ENCODE measurements at regions not wholly inside any gene's neighbourhood (a gene's known extent, or its start where the extent isn't known, plus 50 kb on each side); places are given as distances from the start of the nearest gene placed in this dataset.

DNA sequence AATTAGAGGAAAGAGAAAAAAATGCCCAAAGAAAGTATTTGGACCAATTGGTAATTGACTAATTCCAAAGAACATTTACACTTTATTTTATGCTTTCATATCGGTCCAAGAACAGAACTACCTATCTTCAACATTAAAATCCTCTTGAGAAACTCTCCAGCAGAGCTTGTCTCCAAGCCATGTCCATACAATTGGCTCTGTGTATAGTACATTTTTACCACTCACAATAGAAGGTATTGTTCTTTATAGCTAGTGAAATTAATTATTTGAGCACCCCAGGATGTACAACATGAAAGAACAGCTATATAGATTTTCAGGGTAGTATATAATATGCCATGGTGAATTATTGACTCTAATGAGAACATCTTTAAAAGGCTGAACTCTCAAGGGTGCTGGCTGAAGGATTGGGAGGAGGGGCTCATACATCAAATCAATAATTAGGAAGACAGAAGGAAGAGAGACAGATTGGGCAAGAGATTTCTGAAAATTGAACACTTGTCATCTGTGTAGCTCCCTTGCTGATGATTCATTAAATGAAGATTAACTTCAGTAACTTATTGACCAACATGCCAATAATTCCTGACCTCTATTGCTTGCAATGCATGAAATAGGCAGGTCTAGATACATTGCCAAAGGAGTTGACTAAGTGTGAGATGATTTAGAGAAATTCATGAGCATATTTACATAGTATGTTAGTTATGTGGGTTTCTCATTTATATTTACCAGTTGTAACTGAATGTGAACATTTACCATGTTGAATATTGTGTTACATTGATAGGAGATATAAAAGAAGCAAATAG, 249.7 kb downstream of the MTERF1 start:
- no peak for DNase-seq (ENCODE audit: low read depth)

DNA sequence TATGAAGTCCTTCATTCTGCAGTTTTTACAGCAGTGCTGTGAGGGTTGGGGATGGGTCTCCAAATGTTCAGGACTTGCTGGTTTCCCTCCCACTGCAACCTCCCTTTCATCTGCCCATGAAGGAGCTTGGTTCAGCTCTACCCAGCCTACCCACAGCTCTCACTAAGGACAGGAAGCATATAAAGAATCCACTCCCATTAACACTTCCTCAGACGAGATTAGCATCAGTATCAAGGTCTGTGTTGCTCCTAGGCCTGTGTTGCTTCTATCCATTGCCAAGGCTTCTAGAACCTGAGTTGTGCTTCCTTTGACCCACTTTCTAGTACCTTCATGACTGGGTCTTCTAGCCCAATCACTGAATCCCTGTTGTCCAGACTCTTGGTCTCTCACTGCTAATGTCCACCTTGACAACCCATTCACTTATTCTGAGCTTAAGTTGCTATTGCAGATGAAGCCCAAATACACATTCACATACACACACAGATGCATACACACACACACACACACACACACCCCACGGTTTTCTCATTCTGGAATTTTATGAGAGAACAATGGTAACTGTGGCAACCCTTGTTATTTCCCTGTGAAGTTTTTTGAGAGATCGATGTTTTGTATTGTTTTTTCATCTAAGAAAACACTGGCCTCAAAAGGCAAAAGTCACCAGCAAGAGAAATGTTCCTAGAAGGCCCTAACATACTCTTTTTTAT, 248.1 kb downstream of the MTERF1 start:
- DNase-seq (ENCODE audit: low read depth): no peak

DNA sequence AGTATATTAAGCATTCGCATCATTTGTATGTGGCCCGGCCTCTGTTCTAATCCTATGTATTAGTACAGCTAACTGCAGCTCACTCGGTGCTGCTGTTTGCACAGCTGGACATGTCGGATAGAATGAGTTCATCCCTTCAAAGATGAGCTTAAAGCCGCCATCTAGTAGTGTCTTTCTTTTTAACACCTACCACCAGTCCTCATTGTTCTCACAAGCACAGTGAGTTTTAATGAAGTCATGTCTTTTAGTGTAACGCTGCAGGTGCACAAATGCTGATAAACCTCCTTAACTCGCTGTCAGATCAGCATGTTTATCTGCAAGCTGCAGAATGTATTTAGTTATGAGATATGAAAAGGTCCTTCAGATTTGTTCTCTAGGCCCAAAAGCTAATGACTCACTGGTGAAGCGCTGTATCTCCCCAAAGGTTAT, 247.5 kb downstream of the MTERF1 start:
- no peak for DNase-seq (ENCODE audit: low read depth)

DNA sequence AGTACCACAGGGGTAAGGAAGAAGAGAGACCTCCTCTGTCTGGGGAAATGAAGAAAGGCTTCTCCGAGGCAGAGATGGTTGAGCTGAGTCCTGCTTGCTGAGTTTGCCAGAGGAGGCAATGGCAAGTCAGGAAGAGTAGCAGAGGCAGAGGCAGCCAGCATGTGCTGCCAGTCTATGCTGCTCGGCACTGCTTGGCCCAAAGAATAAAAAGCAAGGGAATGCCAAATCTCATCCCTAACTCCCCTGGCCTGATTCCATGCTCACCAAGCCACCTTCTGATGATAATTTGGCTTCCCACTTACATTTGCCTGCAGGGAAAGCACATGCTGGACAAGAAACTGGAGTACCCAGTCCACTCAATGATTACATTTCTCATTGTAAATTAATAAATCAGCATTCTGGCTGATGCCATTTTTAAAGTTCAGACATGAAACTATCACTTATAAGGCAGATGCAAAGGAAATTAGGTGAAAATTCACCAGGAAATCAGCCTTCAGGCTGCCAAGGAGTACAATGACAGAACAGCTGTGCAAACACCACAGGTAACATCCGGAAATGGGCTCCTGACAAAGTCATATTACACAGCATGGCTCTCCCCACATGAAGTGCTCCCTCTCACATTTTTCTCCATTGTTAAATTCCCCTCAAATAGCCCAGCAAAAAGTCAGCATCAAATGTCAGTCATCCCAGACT, 245.9 kb downstream of the MTERF1 start:
- no peak for DNase-seq (ENCODE audit: low read depth)

DNA sequence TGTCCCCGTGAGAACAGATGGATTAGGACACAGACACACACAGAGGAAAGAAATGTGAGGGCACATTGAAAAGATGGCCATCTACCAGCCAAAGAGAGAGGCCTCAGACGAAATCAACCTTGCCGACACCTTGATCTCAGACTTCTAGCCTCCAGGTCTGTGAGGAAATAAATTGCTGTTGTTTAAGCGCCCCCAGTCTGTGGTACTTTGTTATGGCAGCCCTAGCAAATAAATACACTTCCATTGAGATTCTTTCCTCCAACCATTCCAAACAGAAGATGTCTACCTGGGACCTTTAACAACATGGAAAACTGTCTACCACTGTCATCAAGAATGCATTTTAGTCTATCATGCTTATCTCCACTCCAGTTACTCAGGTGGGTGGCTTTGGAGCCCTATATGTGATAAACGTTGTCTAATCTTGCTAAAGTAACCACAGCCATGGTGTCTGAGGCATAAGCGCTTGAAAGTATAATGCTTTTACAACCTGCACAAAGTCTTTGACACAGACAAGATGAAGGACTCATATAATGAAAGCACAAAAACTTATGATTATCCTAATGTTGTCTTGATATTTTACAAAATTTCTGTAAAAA, 244.3 kb downstream of the MTERF1 start:
- DNase-seq (ENCODE audit: low read depth): peak; percentile 34

DNA sequence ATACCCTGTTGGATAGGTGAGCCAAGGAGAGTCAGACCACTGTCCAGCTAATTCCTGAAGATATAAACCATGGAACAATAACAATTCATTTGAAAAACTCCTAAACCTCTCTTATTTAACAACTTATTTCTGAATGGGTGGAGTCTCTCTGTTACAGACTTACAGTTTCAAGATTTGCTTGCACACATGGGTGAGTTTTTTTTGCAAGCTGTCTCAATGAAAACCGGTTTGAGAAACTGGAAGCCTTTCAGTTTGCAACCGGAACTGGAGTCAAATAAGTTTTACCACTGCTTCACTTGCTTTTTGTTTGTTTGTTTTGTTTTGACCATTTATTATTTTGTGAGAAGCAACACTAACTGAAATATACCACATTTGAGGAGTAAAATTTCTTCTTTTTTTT, 243.8 kb downstream of the MTERF1 start:
- no peak for DNase-seq (ENCODE audit: low read depth)

DNA sequence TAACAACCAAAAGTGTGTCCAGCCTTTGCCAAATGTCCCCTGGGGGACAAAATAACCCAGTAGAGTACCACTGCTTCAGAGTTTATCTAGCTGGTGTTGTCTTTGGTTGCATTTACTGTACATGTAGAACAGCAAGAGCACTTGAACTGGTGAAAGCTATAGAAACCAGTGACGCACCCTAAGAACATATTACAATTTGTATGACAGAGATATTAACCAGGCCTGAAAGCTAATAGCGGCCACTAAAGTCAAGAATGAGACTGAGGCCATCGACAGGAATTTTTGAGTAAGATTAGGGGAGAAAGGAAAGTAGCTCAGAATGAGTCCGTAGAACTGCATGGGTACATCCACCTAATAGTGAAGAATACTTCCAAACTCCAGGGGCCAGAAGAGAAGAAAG, 236.2 kb downstream of the MTERF1 start:
- DNase-seq (ENCODE audit: low read depth): no peak

DNA sequence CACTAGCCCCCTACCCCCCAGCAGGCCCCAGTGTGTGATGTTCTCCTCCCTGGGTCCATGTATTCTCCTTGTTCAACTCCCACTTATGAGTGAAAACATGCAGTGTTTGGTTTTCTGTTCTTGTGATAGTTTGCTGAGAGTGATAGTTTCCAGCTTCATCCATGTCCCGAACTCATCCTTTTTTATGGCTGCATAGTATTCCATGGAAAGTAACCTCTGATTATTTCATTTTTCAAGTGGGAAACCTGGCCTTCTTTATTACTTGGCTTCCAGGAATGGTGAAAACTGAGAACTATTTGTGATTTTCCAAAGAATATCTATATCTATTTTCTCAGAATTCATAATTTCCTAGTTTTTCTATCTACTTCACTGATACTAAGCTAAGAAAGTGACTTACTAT, 235.0 kb downstream of the MTERF1 start:
- DNase-seq (ENCODE audit: low read depth): no peak

DNA sequence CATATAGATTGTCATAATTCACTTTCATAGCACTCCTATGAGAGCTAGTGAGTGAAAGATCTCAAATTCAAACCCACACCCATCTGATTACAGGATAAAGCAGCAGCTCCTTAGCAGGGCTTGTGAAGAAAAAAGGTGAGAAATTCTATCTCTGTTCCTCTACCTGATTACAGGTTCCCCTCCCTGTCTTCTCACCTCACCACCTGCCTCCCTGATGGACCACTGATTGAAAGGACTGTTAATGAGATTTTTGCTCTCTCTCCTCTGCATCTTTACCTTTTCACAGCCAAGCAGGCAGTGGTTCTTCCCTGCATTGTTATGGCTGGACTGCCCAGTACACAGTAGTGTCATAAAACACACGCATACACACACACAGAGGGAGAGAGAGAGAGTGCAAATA, 228.5 kb downstream of the MTERF1 start:
- DNase-seq (ENCODE audit: low read depth): no peak

DNA sequence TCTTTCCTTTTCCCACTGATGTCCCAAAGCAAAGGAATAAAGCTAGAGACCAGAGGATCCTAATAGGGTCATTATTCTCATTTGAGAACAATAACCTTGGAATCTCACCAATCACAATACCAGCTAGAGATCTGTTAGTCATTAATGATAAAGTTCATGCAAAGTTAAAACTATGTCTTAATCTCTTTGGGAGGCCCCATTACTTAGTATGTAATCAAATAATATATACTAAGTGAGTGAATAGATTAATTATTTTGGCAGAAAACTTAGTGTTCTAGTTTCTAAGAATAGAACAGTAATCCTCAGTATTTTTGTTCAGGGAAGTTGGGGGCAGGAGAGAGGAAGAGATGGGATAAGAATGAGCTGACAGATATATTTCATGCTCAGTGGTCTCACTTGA, 227.2 kb downstream of the MTERF1 start:
- no peak for DNase-seq (ENCODE audit: low read depth)

DNA sequence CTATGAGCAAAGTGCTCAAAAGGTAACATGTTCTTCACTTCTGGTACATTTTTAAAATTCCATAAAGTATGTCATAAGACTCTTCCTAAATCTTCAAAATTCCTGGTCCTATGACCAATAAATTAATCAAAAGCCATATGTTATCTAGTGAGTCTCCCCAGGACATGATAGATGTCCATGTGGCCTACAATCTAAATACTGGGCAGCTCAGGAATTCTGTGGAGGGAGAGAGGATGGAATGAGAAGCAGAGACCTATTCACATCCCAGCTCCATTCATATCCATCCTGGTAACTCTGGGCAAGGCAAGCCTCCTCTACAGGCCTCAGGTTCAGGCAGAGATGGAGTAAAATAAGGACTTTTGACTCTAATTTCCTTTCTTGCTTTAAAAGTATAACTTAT, 224.8 kb downstream of the MTERF1 start:
- DNase-seq (ENCODE audit: low read depth): no peak

DNA sequence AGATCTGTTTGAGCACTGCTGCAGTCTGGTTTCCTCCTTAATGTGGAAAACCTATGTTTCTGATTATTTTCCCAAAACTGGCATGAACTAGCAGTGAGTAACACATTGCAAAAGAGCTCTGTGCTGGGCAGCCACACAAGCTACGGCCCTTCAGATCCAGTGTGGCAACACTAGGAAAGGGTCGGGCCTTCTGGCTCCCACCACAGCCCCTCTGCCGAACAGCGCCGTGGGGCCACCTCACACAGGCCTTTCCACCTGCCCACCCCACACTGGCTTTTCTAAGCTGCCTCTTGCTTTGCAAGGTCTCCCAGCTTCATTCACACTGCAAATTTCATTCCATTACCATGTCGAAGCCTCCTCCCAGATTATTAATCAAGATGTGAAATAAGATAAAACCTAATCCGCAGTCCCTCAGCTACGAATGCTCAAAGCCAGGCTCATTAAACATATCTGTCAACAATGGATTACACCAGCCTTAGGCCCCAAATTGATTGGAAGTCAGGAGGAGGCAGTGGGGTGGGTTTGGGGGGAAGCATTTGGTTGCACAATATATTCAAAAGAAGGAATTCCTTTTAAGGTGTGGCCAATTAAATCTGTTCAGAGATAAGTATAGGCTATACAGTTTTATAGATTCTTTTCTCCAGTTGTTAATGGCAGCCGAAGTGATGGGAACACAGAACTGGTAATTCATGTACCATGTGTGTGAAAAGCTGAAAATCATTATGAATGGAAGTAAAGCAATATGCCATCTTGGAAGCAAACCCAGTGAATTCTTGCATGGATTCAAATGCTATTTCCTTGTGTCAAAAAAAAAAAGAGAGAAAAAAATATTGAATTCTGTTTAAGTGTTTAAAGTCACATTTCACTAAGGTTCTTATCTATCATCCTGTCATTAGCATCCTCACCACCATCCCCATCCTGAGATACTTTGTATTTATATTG, 223.7 kb downstream of the MTERF1 start:
- DNase-seq (ENCODE audit: low read depth): peak; percentile 45

DNA sequence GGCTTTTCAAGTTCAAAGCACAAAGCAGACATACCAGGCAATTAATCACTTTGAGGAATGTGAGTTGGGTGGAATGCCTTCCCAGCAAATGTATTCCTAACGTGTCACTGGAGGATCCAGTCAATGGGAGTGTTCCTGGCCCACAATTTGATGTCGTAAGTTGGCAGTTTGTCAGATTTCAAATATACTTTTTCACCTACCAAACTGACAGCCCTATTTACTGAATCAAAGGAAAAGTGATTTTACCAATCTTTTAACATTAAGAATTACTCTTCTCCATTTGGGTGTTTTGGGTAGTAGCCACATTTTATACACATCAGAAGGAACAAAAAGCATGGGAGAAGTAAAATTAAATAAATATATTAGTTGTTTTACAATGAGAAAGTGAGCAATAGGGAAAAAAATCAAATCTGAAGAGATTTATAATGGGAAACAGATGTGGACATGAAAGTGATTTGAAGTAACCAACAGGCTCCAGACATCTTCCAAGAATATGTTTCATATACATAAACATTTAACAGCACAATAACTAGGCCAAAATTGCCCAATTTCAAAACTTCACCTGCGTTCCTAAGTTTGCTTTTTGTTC, 222.9 kb downstream of the MTERF1 start:
- peak; percentile 82 for DNase-seq (ENCODE audit: low read depth)

DNA sequence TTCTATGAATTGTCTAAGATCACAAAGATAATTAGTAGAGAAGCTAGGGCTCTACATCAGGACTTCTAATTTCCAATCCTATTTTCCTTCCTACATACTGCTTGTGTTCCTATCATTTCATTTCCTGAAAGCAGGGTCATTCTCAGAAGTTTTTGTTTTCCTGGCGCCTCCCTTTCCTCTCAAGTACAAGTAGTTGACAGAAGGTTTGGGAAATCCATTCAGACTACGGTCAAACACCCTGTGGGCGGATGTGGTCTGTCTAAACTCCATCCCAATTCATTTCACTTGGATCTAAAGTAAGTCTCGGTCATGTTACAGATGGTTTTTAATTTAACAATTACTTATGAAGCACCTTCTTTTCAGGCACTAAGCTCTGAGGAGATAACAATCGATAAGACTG, 221.4 kb downstream of the MTERF1 start:
- no peak for DNase-seq (ENCODE audit: low read depth)

DNA sequence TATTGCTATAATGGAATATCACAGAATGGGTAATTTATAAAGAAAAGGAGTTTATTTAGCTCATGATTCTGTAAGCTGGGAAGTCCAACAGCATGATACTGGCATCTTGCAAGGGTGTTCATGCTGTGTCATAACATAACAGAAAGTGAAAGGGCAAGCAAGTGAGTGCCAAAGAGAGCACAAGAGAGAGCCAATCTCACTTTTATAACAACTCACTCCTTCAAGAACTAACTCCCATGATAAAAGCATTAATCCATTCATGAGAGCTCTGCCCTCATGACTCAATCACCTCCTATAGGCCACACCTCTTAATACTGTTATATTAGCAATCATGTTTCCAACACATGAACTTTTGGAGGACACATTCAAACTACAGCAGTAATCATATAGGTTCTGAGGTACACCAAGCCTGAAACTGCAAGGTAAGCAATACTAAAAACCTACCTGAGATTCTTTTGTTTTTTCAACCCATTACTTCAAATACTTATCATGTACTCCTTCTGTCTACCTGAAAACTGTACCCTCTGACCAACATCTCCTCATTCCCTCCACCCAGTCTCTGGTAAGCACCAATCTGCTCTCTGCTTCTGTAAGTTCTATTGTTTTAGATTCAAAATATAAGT, 219.7 kb downstream of the MTERF1 start:
- no peak for DNase-seq (ENCODE audit: low read depth)

DNA sequence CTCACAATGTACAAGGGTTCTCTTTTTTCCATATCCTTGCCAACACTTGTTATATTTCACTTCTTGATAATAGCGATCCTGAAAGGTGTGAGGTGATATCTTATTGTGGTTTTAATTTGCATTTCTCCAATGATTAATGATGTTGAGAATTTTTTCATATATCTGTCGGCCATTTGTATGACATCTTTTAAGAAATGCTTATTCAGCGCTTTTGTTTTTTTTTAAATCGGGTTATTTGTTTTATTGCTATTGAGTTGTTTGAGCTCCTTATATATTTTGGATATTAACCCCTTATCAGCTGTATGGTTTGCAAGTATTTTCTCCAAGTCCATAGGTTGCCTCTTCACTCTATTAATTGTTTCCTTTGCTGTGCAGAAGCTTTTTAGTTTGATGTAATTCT, 218.8 kb downstream of the MTERF1 start:
- no peak for DNase-seq (ENCODE audit: low read depth)

DNA sequence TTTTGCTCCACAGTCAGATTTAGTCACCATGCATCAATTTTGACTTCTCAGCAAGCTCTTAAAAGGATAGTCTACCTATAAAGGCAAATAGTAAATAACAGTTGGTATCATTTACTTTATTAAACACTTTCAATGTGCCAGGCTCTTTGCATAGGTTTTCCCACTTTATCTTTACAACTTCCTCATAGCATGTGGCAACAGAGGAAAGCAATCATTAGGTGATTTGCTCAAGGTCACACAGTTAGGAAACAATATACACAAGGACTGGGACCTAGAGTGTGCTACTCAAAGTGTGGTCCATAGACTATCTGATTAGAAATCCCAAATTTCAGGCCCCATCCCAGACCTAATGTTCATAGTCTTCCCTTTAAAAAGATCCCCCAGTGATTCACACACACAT, 212.3 kb downstream of the MTERF1 start:
- DNase-seq (ENCODE audit: low read depth): no peak

DNA sequence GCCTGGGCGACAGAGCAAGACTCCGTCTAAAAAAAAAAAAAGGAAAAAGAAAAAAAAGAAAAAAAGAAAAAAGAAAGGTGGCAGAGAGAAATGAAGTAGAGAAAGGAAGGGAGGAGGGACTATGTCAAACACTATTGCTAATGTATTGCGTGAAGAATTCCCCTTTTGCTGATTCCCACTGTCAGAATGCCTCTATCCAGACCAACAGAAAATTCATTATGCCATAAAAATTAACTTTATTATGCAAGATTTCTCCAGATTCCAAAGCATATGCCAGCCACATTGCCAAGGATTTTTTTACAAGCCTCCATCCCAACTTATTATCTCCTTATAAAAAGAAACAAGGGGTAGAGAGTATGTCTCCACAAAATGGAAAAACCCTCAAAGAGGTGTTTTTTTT, 209.3 kb downstream of the MTERF1 start:
- DNase-seq (ENCODE audit: low read depth): no peak

DNA sequence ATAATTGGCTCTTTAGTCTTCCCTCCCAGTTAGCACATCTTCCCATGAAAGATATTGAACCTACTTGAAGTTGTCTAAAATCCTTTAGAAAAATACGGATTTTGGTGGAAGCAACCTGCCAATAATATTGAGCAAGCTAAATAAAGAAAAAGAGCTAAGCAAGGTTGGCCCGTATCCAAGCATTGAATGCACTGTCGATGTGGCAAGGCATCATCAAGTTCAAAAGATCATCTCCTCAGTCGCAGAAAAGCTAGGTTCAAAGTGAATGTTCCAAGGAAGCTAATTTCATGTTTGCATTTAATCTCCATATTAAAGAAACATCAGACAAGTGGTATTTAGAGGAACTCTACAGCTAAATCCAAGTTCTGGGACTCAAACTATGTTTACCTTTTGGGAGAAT, 206.0 kb downstream of the MTERF1 start:
- DNase-seq (ENCODE audit: low read depth): no peak

DNA sequence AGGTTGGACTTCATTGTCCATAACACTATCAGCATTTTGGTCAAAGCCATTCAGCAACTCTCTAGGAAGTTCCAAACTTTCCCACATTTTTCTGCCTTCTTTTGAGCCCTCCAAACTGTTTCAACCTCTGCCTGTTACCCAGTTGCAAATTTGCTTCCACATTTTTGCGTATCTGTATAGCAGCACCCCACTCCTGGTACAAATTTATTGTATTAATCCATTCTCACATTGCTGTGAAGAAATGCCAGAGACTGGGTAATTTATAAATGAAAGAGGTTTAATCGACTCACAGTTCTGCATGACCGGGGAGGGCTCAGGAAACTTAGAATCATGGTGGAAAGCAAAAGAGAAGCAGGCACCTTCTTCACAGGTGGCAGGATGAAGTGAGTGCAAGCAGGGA, 198.8 kb downstream of the MTERF1 start:
- DNase-seq (ENCODE audit: low read depth): no peak

DNA sequence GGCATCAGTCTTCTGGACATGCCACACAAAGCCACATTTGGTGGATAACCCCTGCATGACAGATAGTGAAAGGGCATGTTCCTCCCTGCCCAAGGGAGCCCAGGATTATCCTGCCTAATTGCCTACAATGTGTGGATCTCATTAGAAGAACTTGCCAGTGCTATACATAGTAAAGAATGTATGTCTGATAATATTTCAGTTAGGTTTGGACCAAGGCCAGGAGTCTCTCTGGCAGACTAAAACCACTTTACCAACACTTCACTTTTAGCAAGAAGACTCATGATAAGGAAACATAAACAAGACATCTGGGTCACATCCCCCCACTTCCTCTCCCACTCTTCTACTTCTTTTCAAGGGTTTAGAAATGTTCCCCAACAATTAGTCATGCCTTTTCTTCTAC, 196.7 kb downstream of the MTERF1 start:
- peak; percentile 90 for DNase-seq (ENCODE audit: low read depth)

Data from iris pigment epithelial cell (primary cell).